Upper lobe of right lung (tissue), 1 donor: ENCODE measurements at regions not wholly inside any gene's neighbourhood (a gene's known extent, or its start where the extent isn't known, plus 50 kb on each side); places are given as distances from the start of the nearest gene placed in this dataset.

Experiments used
- ATAC-seq: fragments of 200-7000 bp; cut with Tn5 transposase; one replicate; pipeline ENCODE4 v1.9.1; 2020; ENCODE audit warnings: mild to moderate bottlenecking, moderate library complexity
- DNase-seq: peaks from one replicate; pipeline ENCODE4 v3.0.0-alpha.2; 2020
- H3K27ac ChIP-seq: fragments of 200-600 bp; one replicate; pipeline ENCODE4 v1.8.0; 2022
- H3K27me3 ChIP-seq: fragments of 200-600 bp; one replicate; pipeline ENCODE4 v1.8.0; 2022; ENCODE audit warnings: mild to moderate bottlenecking
- H3K36me3 ChIP-seq: fragments of 200-600 bp; one replicate; pipeline ENCODE4 v1.8.0; 2022
- H3K4me1 ChIP-seq: fragments of 200-600 bp; one replicate; pipeline ENCODE4 v1.8.0; 2022
- H3K4me3 ChIP-seq: fragments of 200-600 bp; one replicate; pipeline ENCODE4 v1.8.0; 2022; ENCODE audit warnings: mild to moderate bottlenecking
- H3K9me3 ChIP-seq: fragments of 200-600 bp; one replicate; pipeline ENCODE4 v1.8.0; 2022
- intact Hi-C: fragments of 100-400 bp; cut with DNase I; formaldehyde crosslinking; loops from one replicate; pipeline ENCODE4 v1.11.0; 2022
- TF ChIP-seq, protein P1 (sequence below): fragments of 200-600 bp; IDR thresholded peaks from one replicate; pipeline ENCODE4 v1.8.0; 2022; ENCODE audit warnings: antibody characterized with exemption
- donor health status: DM: no; HTN: yes; CAD: no; lungs with severe emphysema.

DNA sequence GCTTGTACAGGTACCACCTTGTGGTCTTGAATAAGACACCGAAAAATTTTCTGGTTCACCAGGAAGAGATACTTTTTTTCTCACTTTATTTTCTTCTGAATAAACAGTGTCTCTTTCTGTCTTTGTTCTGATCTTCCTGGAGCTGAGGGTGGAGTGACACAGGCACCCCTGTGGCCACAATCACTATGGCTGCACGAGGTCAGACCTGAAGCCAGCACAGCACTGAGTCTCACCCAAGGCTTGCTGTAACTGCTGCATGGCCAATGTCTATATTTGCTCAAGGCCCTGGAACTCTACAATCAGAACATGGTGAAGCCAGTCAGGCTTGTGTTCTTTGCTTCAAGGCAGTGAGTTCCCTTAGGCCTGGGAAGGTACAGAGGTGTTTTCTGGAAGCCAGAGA, 87.2 kb downstream of the GPR174 start:
- intact Hi-C loops, result no loop called here
- no peaks in the 10 kb centered on the region for H3K4me1 ChIP-seq

More for the DNA sequence above, 87.2 kb downstream of the GPR174 start:
- no peak overlapping the region for H3K4me3 ChIP-seq
- no peaks in the 10 kb centered on the region for H3K27me3 ChIP-seq
- TF ChIP-seq, protein P1, sequence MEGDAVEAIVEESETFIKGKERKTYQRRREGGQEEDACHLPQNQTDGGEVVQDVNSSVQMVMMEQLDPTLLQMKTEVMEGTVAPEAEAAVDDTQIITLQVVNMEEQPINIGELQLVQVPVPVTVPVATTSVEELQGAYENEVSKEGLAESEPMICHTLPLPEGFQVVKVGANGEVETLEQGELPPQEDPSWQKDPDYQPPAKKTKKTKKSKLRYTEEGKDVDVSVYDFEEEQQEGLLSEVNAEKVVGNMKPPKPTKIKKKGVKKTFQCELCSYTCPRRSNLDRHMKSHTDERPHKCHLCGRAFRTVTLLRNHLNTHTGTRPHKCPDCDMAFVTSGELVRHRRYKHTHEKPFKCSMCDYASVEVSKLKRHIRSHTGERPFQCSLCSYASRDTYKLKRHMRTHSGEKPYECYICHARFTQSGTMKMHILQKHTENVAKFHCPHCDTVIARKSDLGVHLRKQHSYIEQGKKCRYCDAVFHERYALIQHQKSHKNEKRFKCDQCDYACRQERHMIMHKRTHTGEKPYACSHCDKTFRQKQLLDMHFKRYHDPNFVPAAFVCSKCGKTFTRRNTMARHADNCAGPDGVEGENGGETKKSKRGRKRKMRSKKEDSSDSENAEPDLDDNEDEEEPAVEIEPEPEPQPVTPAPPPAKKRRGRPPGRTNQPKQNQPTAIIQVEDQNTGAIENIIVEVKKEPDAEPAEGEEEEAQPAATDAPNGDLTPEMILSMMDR, result no peak
- no peaks in the 10 kb centered on the region for H3K9me3 ChIP-seq
- no peaks in the 10 kb centered on the region for H3K36me3 ChIP-seq
- no peak for ATAC-seq
- H3K27ac ChIP-seq, result no peak overlapping the region
- no peak for DNase-seq
